HG03558 (cell line): ENCODE measurements at regions not wholly inside any gene's neighbourhood (a gene's known extent, or its start where the extent isn't known, plus 50 kb on each side); places are given as distances from the start of the nearest gene placed in this dataset.
"Not testable (repeated sequence)": the region's sequence is repeated elsewhere in the genome, so short reads cannot be mapped to it uniquely, and the experiment has no call there.

Source experiments
- ATAC-seq: cut with Tn5 transposase; IDR thresholded peaks from one replicate; pipeline ENCODE4 v1.9.1; 2021; ENCODE audit warnings: moderate number of reproducible peaks; ENCODE audit not compliant: unreplicated experiment; ENCODE audit errors: extremely low read depth

GRCh38 chr6:131336596-131336995, 201.3 kb downstream of the AKAP7 start:
- ATAC-seq = no peak

GRCh38 chr6:131346896-131347295, 211.6 kb downstream of the AKAP7 start:
- not testable (repeated sequence) for ATAC-seq

- no peak for ATAC-seq
Measured at GRCh38 chr6:131348572-131348971, 213.3 kb downstream of the AKAP7 start.

- no peak for ATAC-seq
Measured at GRCh38 chr6:131349199-131349598, 213.9 kb downstream of the AKAP7 start.

- no peak for ATAC-seq
Measured at GRCh38 chr6:131353106-131353505, 217.8 kb downstream of the AKAP7 start.

GRCh38 chr6:131353876-131354275, 218.6 kb downstream of the AKAP7 start:
- no peak for ATAC-seq

- no peak for ATAC-seq
Measured at GRCh38 chr6:131354356-131354755, 218.7 kb upstream of the ARG1 start.

GRCh38 chr6:131356161-131356560, 216.9 kb upstream of the ARG1 start:
- ATAC-seq = no peak

- ATAC-seq = no peak
Measured at GRCh38 chr6:131357501-131357900, 215.5 kb upstream of the ARG1 start.

GRCh38 chr6:131362070-131362469, 211.0 kb upstream of the ARG1 start:
- ATAC-seq = no peak

- ATAC-seq = no peak
Measured at GRCh38 chr6:131362696-131363095, 210.3 kb upstream of the ARG1 start.

- no peak for ATAC-seq
Measured at GRCh38 chr6:131363947-131364834, 208.8 kb upstream of the ARG1 start.

GRCh38 chr6:131366223-131366622, 206.8 kb upstream of the ARG1 start:
- no peak for ATAC-seq

- ATAC-seq = no peak
Measured at GRCh38 chr6:131367206-131367873, 205.7 kb upstream of the ARG1 start.

GRCh38 chr6:131368198-131368911, 204.7 kb upstream of the ARG1 start:
- ATAC-seq = peak; percentile 49

GRCh38 chr6:131372535-131372934, 200.5 kb upstream of the ARG1 start:
- ATAC-seq = no peak

- no peak for ATAC-seq
Measured at GRCh38 chr6:131377112-131377705, 195.8 kb upstream of the ARG1 start.

GRCh38 chr6:131378874-131379273, 194.2 kb upstream of the ARG1 start:
- no peak for ATAC-seq

GRCh38 chr6:131379948-131380347, 193.1 kb upstream of the ARG1 start:
- ATAC-seq = no peak

GRCh38 chr6:131381052-131381708, 191.8 kb upstream of the ARG1 start:
- ATAC-seq = no peak
